DOHH2 (cell line): ENCODE measurements at regions not wholly inside any gene's neighbourhood (a gene's known extent, or its start where the extent isn't known, plus 50 kb on each side); places are given as distances from the start of the nearest gene placed in this dataset.

Experiments used
- H3F3A ChIP-seq: fragments of 200-600 bp; sonication (generic), shearing (Covaris generic); 2 replicates; pipeline ENCODE4 v1.6.0; 2016; ENCODE audit warnings: antibody characterized with exemption, mild to moderate bottlenecking; ENCODE audit not compliant: control insufficient read depth, insufficient read depth
- H3K27ac ChIP-seq: fragments of 200-600 bp; sonication (generic); 2 replicates; pipeline ENCODE4 v1.5.1; 2014; ENCODE audit warnings: low read depth, mild to moderate bottlenecking, low read length, moderate library complexity
- H3K27me3 ChIP-seq: fragments of 200-600 bp; sonication (generic); 2 replicates; pipeline ENCODE4 v1.6.1; 2014; ENCODE audit warnings: mild to moderate bottlenecking, low read length, mixed read lengths; ENCODE audit not compliant: control insufficient read depth
- H3K36me3 ChIP-seq: fragments of 200-600 bp; sonication (generic); 2 replicates; pipeline ENCODE4 v1.6.1; 2014; ENCODE audit warnings: mild to moderate bottlenecking, low read length, moderate library complexity, mixed read lengths; ENCODE audit not compliant: control insufficient read depth
- H3K4me1 ChIP-seq: fragments of 200-600 bp; sonication (generic); 2 replicates; pipeline ENCODE4 v1.6.1; 2014; ENCODE audit warnings: mild to moderate bottlenecking, low read length, mixed read lengths; ENCODE audit not compliant: control insufficient read depth
- H3K4me2 ChIP-seq: fragments of 200-600 bp; sonication (generic); 2 replicates; pipeline ENCODE4 v1.6.0; 2014; ENCODE audit warnings: mild to moderate bottlenecking, low read length, moderate library complexity
- H3K4me3 ChIP-seq: fragments of 200-600 bp; sonication (generic); 2 replicates; pipeline ENCODE4 v1.5.1; 2014; ENCODE audit warnings: mild to moderate bottlenecking, low read length, mixed read lengths
- H3K79me2 ChIP-seq: fragments of 200-600 bp; sonication (generic); 2 replicates; pipeline ENCODE4 v1.6.1; 2014; ENCODE audit warnings: mild to moderate bottlenecking, low read length, mixed read lengths; ENCODE audit not compliant: control insufficient read depth
- H3K9me2 ChIP-seq: fragments of 200-600 bp; sonication (generic); replicated peaks from 2 replicates; pipeline ENCODE4 v1.6.1; 2014; ENCODE audit warnings: mild to moderate bottlenecking, low read length, mixed read lengths; ENCODE audit not compliant: control insufficient read depth
- H3K9me3 ChIP-seq: fragments of 200-600 bp; sonication (generic); 2 replicates; pipeline ENCODE4 v1.6.1; 2014; ENCODE audit warnings: antibody characterized with exemption, low read length, mixed read lengths; ENCODE audit not compliant: control insufficient read depth, insufficient read depth
- H4K20me1 ChIP-seq: fragments of 200-600 bp; sonication (generic); 2 replicates; pipeline ENCODE4 v1.6.0; 2014; ENCODE audit warnings: low read depth, mild to moderate bottlenecking, antibody characterized with exemption, low read length, moderate library complexity; ENCODE audit not compliant: control insufficient read depth, insufficient read depth
- CTCF ChIP-seq: fragments of 200-600 bp; sonication (generic); IDR thresholded peaks from one replicate; pipeline ENCODE4 v1.5.1; 2014; ENCODE audit warnings: antibody characterized with exemption, mild to moderate bottlenecking, low read depth, low read length; ENCODE audit not compliant: poor library complexity, severe bottlenecking
- EZH2phosphoT487 ChIP-seq: fragments of 200-600 bp; sonication (generic); IDR thresholded peaks from 2 replicates; pipeline ENCODE4 v1.6.1; 2017; ENCODE audit warnings: borderline replicate concordance, mild to moderate bottlenecking, antibody characterized with exemption, low read length, moderate library complexity, mixed read lengths

DNA sequence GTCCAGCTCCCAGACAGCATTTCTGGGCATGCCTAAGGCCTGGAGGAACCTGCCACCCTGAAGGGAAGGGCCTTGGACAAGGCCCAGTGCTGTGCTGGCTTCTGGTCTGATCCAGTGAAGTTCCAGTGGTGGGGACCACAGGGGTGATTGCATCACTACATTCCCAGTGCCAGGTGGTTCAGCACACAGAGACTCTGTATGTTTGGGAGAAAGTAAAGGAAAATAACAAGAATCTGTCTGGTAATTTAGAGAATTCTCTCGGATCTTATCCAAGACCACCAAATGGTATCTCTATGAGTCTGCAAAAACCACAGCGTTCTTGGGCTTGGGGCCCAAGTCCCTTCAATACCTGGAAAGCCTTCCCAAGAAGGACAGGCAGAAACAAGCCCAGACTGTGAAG lies 131.8 kb upstream of the MAD2L1 start:
- Histone ChIP-seq H3K4me1 (no peaks in the 10 kb centered on the region), H3K27me3 (no peaks in the 10 kb centered on the region), H3K9me3 (no peaks in the 10 kb centered on the region), H4K20me1 (no peaks in the 10 kb centered on the region), H3F3A (no peaks in the 10 kb centered on the region), H3K9me2 (no peaks in the 10 kb centered on the region), H3K36me3 (no peaks in the 10 kb centered on the region), H3K4me3 (no peak overlapping the region), H3K27ac (no peak overlapping the region), H3K4me2 (no peak overlapping the region), H3K79me2 (no peaks in the 10 kb centered on the region)
- TF ChIP-seq EZH2phosphoT487 (no peak), CTCF (no peak)

- Histone ChIP-seq H3K4me3 (no peak overlapping the region), H3K79me2 (no peaks in the 10 kb centered on the region), H3F3A (no peaks in the 10 kb centered on the region), H3K4me1 (no peaks in the 10 kb centered on the region), H4K20me1 (no peaks in the 10 kb centered on the region), H3K27ac (no peak overlapping the region), H3K9me3 (no peaks in the 10 kb centered on the region), H3K9me2 (no peaks in the 10 kb centered on the region), H3K36me3 (no peaks in the 10 kb centered on the region), H3K27me3 (no peaks in the 10 kb centered on the region), H3K4me2 (no peak overlapping the region)
- no peak for TF ChIP-seq CTCF
- no peak for TF ChIP-seq EZH2phosphoT487
Observed at GRCh38 chr4:120177603-120178002, 111.0 kb upstream of the MAD2L1 start.

DNA sequence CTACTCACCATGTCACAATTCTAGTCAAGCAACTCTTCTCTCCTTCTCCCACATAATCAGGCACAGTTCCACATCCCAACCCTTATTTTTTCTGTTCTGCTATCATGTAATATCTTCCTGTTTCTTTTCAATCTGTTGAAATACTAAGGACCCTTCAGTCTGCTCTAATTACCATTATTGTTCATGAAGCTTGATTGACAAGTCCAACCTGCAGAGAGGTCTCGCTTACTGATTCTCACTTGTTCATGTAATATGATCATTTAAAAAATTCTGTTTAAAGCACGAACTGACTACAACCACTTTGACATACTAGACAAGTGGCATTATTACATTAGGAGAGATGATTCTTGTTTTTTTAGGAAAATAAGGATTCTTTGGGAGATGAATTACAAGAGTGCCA lies 108.6 kb upstream of the MAD2L1 start:
- no peaks in the 10 kb centered on the region for H3K79me2 ChIP-seq
- H3F3A ChIP-seq = no peaks in the 10 kb centered on the region
- no peaks in the 10 kb centered on the region for H3K27me3 ChIP-seq
- H3K4me3 ChIP-seq = no peak overlapping the region
- no peaks in the 10 kb centered on the region for H3K4me1 ChIP-seq
- no peak overlapping the region for H3K4me2 ChIP-seq
- no peaks in the 10 kb centered on the region for H3K36me3 ChIP-seq
- no peaks in the 10 kb centered on the region for H3K9me2 ChIP-seq
- TF ChIP-seq EZH2phosphoT487 (no peak), CTCF (no peak)
- H4K20me1 ChIP-seq = no peaks in the 10 kb centered on the region
- no peak overlapping the region for H3K27ac ChIP-seq
- no peaks in the 10 kb centered on the region for H3K9me3 ChIP-seq

- Histone ChIP-seq H3K27ac (no peak overlapping the region), H3K4me3 (no peak overlapping the region), H3K36me3 (no peaks in the 10 kb centered on the region), H3K4me1 (no peaks in the 10 kb centered on the region), H3K9me2 (no peaks in the 10 kb centered on the region), H3K4me2 (no peak overlapping the region), H3K9me3 (no peaks in the 10 kb centered on the region), H4K20me1 (no peaks in the 10 kb centered on the region), H3F3A (no peaks in the 10 kb centered on the region), H3K79me2 (no peaks in the 10 kb centered on the region), H3K27me3 (no peaks in the 10 kb centered on the region)
- TF ChIP-seq EZH2phosphoT487 = no peak
- TF ChIP-seq CTCF = no peak
Observed at GRCh38 chr4:120163895-120164294, 97.2 kb upstream of the MAD2L1 start.
